ENCODE measurements at regions not wholly inside any gene's neighbourhood (a gene's known extent, or its start where the extent isn't known, plus 50 kb on each side); places are given as distances from the start of the nearest gene placed in this dataset.

GRCh38 chr6:21459641-21460040, 133.9 kb upstream of the SOX4 start:
- Mint-ChIP-seq H3K4me3 (no peak overlapping the region), H3K36me3 (ENCODE audit: low read depth) (no peaks in the 10 kb centered on the region), H3K4me1 (ENCODE audit: low read depth) (no peaks in the 10 kb centered on the region), H3K9me3 (no peaks in the 10 kb centered on the region), H3K27me3 (peaks cover 1% of the 10 kb centered on the region), H3K27ac (no peak overlapping the region)
- intact Hi-C loops (cut with micrococcal nuclease) = no loop called here
- ATAC-seq (no peak), DNase-seq (no peak)
- TF ChIP-seq CTCF (IDR thresholded peaks at IDR 0.05) = no peak
- POLR2A ChIA-PET = interaction anchor here (1.0 kb wide), 1 partner anchor 15 kb away, joined by 3 read pairs; no protein-coding TSS in a partner anchor
- CTCF ChIA-PET = no interaction called here

- ChIA-PET CTCF (no interaction called here), POLR2A (no interaction called here)
- no peaks in the 10 kb centered on the region for H3K4me1 Mint-ChIP-seq (ENCODE audit: low read depth)
These were observed 131.6 kb upstream of the SOX4 start for GRCh38 chr6:21461844-21462518.

GRCh38 chr6:21462519-21462852, 131.1 kb upstream of the SOX4 start:
- Mint-ChIP-seq H3K27ac (no peak overlapping the region), H3K27me3 (peaks cover 1% of the 10 kb centered on the region)
- POLR2A ChIA-PET = no interaction called here

More at GRCh38 chr6:21461844-21462518, 131.6 kb upstream of the SOX4 start:
- Mint-ChIP-seq H3K9me3 (no peaks in the 10 kb centered on the region), H3K4me3 (no peak overlapping the region), H3K27me3 (peaks cover 1% of the 10 kb centered on the region), H3K36me3 (ENCODE audit: low read depth) (no peaks in the 10 kb centered on the region), H3K27ac (no peak overlapping the region)
- DNase-seq (no peak), ATAC-seq (no peak)
- TF ChIP-seq CTCF (IDR thresholded peaks at IDR 0.05) = no peak
- intact Hi-C loops (cut with micrococcal nuclease) = no loop called here

GRCh38 chr6:21467091-21467490, 126.5 kb upstream of the SOX4 start:
- Mint-ChIP-seq H3K27ac (no peak overlapping the region), H3K27me3 (peaks cover 2% of the 10 kb centered on the region), H3K4me1 (ENCODE audit: low read depth) (no peaks in the 10 kb centered on the region), H3K4me3 (no peak overlapping the region), H3K36me3 (ENCODE audit: low read depth) (no peaks in the 10 kb centered on the region), H3K9me3 (no peaks in the 10 kb centered on the region)
- TF ChIP-seq CTCF (IDR thresholded peaks at IDR 0.05) = no peak
- ChIA-PET CTCF (no interaction called here), POLR2A (interaction anchor here (0.6 kb wide), 1 partner anchor 21 kb away, joined by 3 read pairs; no protein-coding TSS in a partner anchor)
- ATAC-seq = no peak
- intact Hi-C loops (cut with micrococcal nuclease) = no loop called here
- DNase-seq = no peak

More at GRCh38 chr6:21462519-21462852, 131.1 kb upstream of the SOX4 start:
- DNase-seq = no peak
- no peak for ATAC-seq
- TF ChIP-seq CTCF (IDR thresholded peaks at IDR 0.05) = no peak
- no peaks in the 10 kb centered on the region for H3K36me3 Mint-ChIP-seq (ENCODE audit: low read depth)
- H3K4me1 Mint-ChIP-seq (ENCODE audit: low read depth) = no peaks in the 10 kb centered on the region
- no peak overlapping the region for H3K4me3 Mint-ChIP-seq
- intact Hi-C loops (cut with micrococcal nuclease) = no loop called here
- CTCF ChIA-PET = no interaction called here
- H3K9me3 Mint-ChIP-seq = no peaks in the 10 kb centered on the region

GRCh38 chr6:21468461-21468860, 125.1 kb upstream of the SOX4 start:
- H3K4me3 Mint-ChIP-seq = no peak overlapping the region
- TF ChIP-seq CTCF (IDR thresholded peaks at IDR 0.05) = no peak
- no peak overlapping the region for H3K27ac Mint-ChIP-seq
- peaks cover 3% of the 10 kb centered on the region for H3K27me3 Mint-ChIP-seq
- ATAC-seq = no peak
- ChIA-PET CTCF (no interaction called here), POLR2A (no interaction called here)
- intact Hi-C loops (cut with micrococcal nuclease) = no loop called here
- no peak for DNase-seq
- H3K36me3 Mint-ChIP-seq (ENCODE audit: low read depth) = no peaks in the 10 kb centered on the region
- H3K4me1 Mint-ChIP-seq (ENCODE audit: low read depth) = no peaks in the 10 kb centered on the region
- H3K9me3 Mint-ChIP-seq = no peaks in the 10 kb centered on the region
